Muscle of leg (tissue), 3 donors: ENCODE measurements at regions not wholly inside any gene's neighbourhood (a gene's known extent, or its start where the extent isn't known, plus 50 kb on each side); places are given as distances from the start of the nearest gene placed in this dataset.
A peak's percentile ranks its signal among the peaks of the same experiment; 100 is the strongest.
"Not testable (repeated sequence)": the region's sequence is repeated elsewhere in the genome, so short reads cannot be mapped to it uniquely, and the experiment has no call there.

ENCODE experiments used
- DNase-seq: peaks from one replicate; pipeline ENCODE4 v3.0.0; 2013
- H3K27ac ChIP-seq: one replicate; pipeline ENCODE4 v1.5.1; 2013; ENCODE audit warnings: mild to moderate bottlenecking, low read length, control low read depth
- H3K27me3 ChIP-seq: one replicate; pipeline ENCODE4 v1.6.1; 2013; ENCODE audit warnings: low read length; ENCODE audit not compliant: control insufficient read depth, insufficient read depth
- H3K36me3 ChIP-seq: one replicate; pipeline ENCODE4 v1.6.1; 2013; ENCODE audit warnings: low read length; ENCODE audit not compliant: control insufficient read depth, insufficient read depth
- H3K4me1 ChIP-seq: one replicate; pipeline ENCODE4 v1.6.1; 2013; ENCODE audit warnings: low read length; ENCODE audit not compliant: control insufficient read depth, insufficient read depth
- H3K4me3 ChIP-seq: one replicate; pipeline ENCODE4 v1.5.1; 2013; ENCODE audit warnings: low read length, control low read depth
- H3K9me3 ChIP-seq: replicated peaks from 2 replicates; pipeline ENCODE4 v1.6.1; 2013; ENCODE audit warnings: low read depth, low read length; ENCODE audit not compliant: control insufficient read depth
- WGBS: methylation state at CpG from one replicate; pipeline ENCODE4 v1.1.5; 2013; ENCODE audit warnings: missing lambda C conversion rate; ENCODE audit not compliant: insufficient coverage; 5-methylcytosine and 5-hydroxymethylcytosine counted together

- H3K27ac ChIP-seq: no peak overlapping the region
- WGBS: no CpG with 5 or more reads among the region's 2 CpGs
- H3K36me3 ChIP-seq: no peaks in the 10 kb centered on the region
- H3K4me3 ChIP-seq: no peak overlapping the region
- H3K27me3 ChIP-seq: no peaks in the 10 kb centered on the region
- no peak for DNase-seq
- H3K4me1 ChIP-seq: no peaks in the 10 kb centered on the region
- H3K9me3 ChIP-seq: no peaks in the 10 kb centered on the region
These were observed 228.8 kb upstream of the TMEM229A start for GRCh38 chr7:124261710-124262109.

- no peak for DNase-seq
- Histone ChIP-seq H3K4me1 (no peaks in the 10 kb centered on the region), H3K27ac (no peak overlapping the region), H3K9me3 (no peaks in the 10 kb centered on the region), H3K27me3 (no peaks in the 10 kb centered on the region), H3K36me3 (no peaks in the 10 kb centered on the region), H3K4me3 (no peak overlapping the region)
- WGBS: 76% methylated on average over 2 of the region's 5 CpGs
These were observed 224.9 kb upstream of the TMEM229A start for GRCh38 chr7:124257638-124258308.

- Histone ChIP-seq H3K27ac (no peak overlapping the region), H3K4me3 (no peak overlapping the region), H3K4me1 (no peaks in the 10 kb centered on the region), H3K9me3 (no peaks in the 10 kb centered on the region), H3K27me3 (no peaks in the 10 kb centered on the region), H3K36me3 (no peaks in the 10 kb centered on the region)
- no peak for DNase-seq
- WGBS: no CpG with 5 or more reads among the region's 4 CpGs
These were observed 222.3 kb upstream of the TMEM229A start for GRCh38 chr7:124255041-124255655.

GRCh38 chr7:124254396-124254795, 221.5 kb upstream of the TMEM229A start:
- no peak for DNase-seq
- Histone ChIP-seq H3K4me1 (no peaks in the 10 kb centered on the region), H3K9me3 (no peaks in the 10 kb centered on the region), H3K27me3 (no peaks in the 10 kb centered on the region), H3K27ac (no peak overlapping the region), H3K36me3 (no peaks in the 10 kb centered on the region), H3K4me3 (no peak overlapping the region)

GRCh38 chr7:124251636-124252035, 218.8 kb upstream of the TMEM229A start:
- H3K4me1 ChIP-seq: no peaks in the 10 kb centered on the region
- no peak overlapping the region for H3K27ac ChIP-seq
- no peaks in the 10 kb centered on the region for H3K36me3 ChIP-seq
- H3K9me3 ChIP-seq: no peaks in the 10 kb centered on the region
- no peak overlapping the region for H3K4me3 ChIP-seq
- no peaks in the 10 kb centered on the region for H3K27me3 ChIP-seq
- DNase-seq: peak; percentile 5

GRCh38 chr7:124250297-124251034, 217.6 kb upstream of the TMEM229A start:
- no peak overlapping the region for H3K4me3 ChIP-seq
- no CpG with 5 or more reads among the region's 5 CpGs for WGBS
- no peak for DNase-seq
- no peak overlapping the region for H3K27ac ChIP-seq
- H3K36me3 ChIP-seq: no peaks in the 10 kb centered on the region
- H3K27me3 ChIP-seq: no peaks in the 10 kb centered on the region
- no peaks in the 10 kb centered on the region for H3K9me3 ChIP-seq
- H3K4me1 ChIP-seq: no peaks in the 10 kb centered on the region

- H3K27me3 ChIP-seq: no peaks in the 10 kb centered on the region
- no peak for DNase-seq
- H3K36me3 ChIP-seq: no peaks in the 10 kb centered on the region
- no peaks in the 10 kb centered on the region for H3K4me1 ChIP-seq
- H3K4me3 ChIP-seq: no peak overlapping the region
- H3K27ac ChIP-seq: no peak overlapping the region
- 100% methylated on average over 1 of the region's 2 CpGs for WGBS
- no peaks in the 10 kb centered on the region for H3K9me3 ChIP-seq
These were observed 214.8 kb upstream of the TMEM229A start for GRCh38 chr7:124247691-124248090.

GRCh38 chr7:124246262-124246863, 213.5 kb upstream of the TMEM229A start:
- H3K4me3 ChIP-seq: no peak overlapping the region
- no peaks in the 10 kb centered on the region for H3K27me3 ChIP-seq
- no peaks in the 10 kb centered on the region for H3K36me3 ChIP-seq
- H3K9me3 ChIP-seq: no peaks in the 10 kb centered on the region
- H3K4me1 ChIP-seq: no peaks in the 10 kb centered on the region
- no peak overlapping the region for H3K27ac ChIP-seq
- DNase-seq: no peak
- WGBS: no CpG with 5 or more reads among the region's 2 CpGs

GRCh38 chr7:124244469-124244868, 211.6 kb upstream of the TMEM229A start:
- not testable (repeated sequence) for H3K27me3 ChIP-seq, H3K27ac ChIP-seq, H3K4me3 ChIP-seq, DNase-seq, H3K36me3 ChIP-seq, H3K4me1 ChIP-seq, H3K9me3 ChIP-seq

GRCh38 chr7:124219681-124220080, 186.8 kb upstream of the TMEM229A start:
- no peak for DNase-seq
- WGBS: no CpG with 5 or more reads among the region's 3 CpGs
- H3K27ac ChIP-seq: no peak overlapping the region

More at GRCh38 chr7:124219681-124220080, 186.8 kb upstream of the TMEM229A start:
- Histone ChIP-seq H3K4me3 (no peak overlapping the region), H3K27me3 (no peaks in the 10 kb centered on the region), H3K9me3 (peaks cover 3% of the 10 kb centered on the region), H3K36me3 (no peaks in the 10 kb centered on the region), H3K4me1 (no peaks in the 10 kb centered on the region)
